ENCODE measurements at regions not wholly inside any gene's neighbourhood (a gene's known extent, or its start where the extent isn't known, plus 50 kb on each side); places are given as distances from the start of the nearest gene placed in this dataset.

- no peaks in the 10 kb centered on the region for H4K20me1 ChIP-seq (ENCODE audit: control insufficient read depth, insufficient read depth, low read depth, low read length)
- peak overlapping the region; percentile 83 for H3K4me2 ChIP-seq (ENCODE audit: low read length)
- TF ChIP-seq EZH2phosphoT487 (IDR thresholded peaks at IDR 0.05; ENCODE audit: borderline replicate concordance, low read length) (no peak), CTCF (IDR thresholded peaks at IDR 0.05; ENCODE audit: low read depth, low read length, poor library complexity, severe bottlenecking) (no peak)
- no peaks in the 10 kb centered on the region for H3K9me2 ChIP-seq (replicated peaks; ENCODE audit: control insufficient read depth, low read length)
- peaks cover 15% of the 10 kb centered on the region for H3K27me3 ChIP-seq (ENCODE audit: control insufficient read depth, low read length)
- H3F3A ChIP-seq (ENCODE audit: control insufficient read depth, insufficient read depth) = no peaks in the 10 kb centered on the region
- no peaks in the 10 kb centered on the region for H3K36me3 ChIP-seq (ENCODE audit: control insufficient read depth, low read length)
- H3K79me2 ChIP-seq (ENCODE audit: control insufficient read depth, low read length) = no peaks in the 10 kb centered on the region
- H3K27ac ChIP-seq (ENCODE audit: low read depth, low read length) = no peak overlapping the region
- peaks cover 13% of the 10 kb centered on the region for H3K4me1 ChIP-seq (ENCODE audit: control insufficient read depth, low read length)
- peak overlapping the region; percentile 77 for H3K4me3 ChIP-seq (ENCODE audit: low read length)
- H3K9me3 ChIP-seq (ENCODE audit: control insufficient read depth, insufficient read depth, low read length) = no peaks in the 10 kb centered on the region
These were observed 418.9 kb upstream of the NAALADL2 start for GRCh38 chr3:174440253-174440701.

GRCh38 chr3:174440741-174441587 lies 418.2 kb upstream of the NAALADL2 start:
- peak overlapping the region; percentile 33 for H3K27ac ChIP-seq (ENCODE audit: low read depth, low read length)
- TF ChIP-seq EZH2phosphoT487 (IDR thresholded peaks at IDR 0.05; ENCODE audit: borderline replicate concordance, low read length) = no peak
- TF ChIP-seq CTCF (IDR thresholded peaks at IDR 0.05; ENCODE audit: low read depth, low read length, poor library complexity, severe bottlenecking) = no peak

GRCh38 chr3:174441588-174442301 lies 417.4 kb upstream of the NAALADL2 start:
- H3K36me3 ChIP-seq (ENCODE audit: control insufficient read depth, low read length) = no peaks in the 10 kb centered on the region
- H3K9me3 ChIP-seq (ENCODE audit: control insufficient read depth, insufficient read depth, low read length) = no peaks in the 10 kb centered on the region
- no peaks in the 10 kb centered on the region for H3K79me2 ChIP-seq (ENCODE audit: control insufficient read depth, low read length)
- peaks cover 13% of the 10 kb centered on the region for H3K4me1 ChIP-seq (ENCODE audit: control insufficient read depth, low read length)
- no peaks in the 10 kb centered on the region for H3K9me2 ChIP-seq (replicated peaks; ENCODE audit: control insufficient read depth, low read length)
- H3K4me2 ChIP-seq (ENCODE audit: low read length) = peak overlapping the region; percentile 83
- no peaks in the 10 kb centered on the region for H3F3A ChIP-seq (ENCODE audit: control insufficient read depth, insufficient read depth)
- TF ChIP-seq CTCF (IDR thresholded peaks at IDR 0.05; ENCODE audit: low read depth, low read length, poor library complexity, severe bottlenecking) (no peak), EZH2phosphoT487 (IDR thresholded peaks at IDR 0.05; ENCODE audit: borderline replicate concordance, low read length) (no peak)
- H3K27ac ChIP-seq (ENCODE audit: low read depth, low read length) = peak overlapping the region; percentile 33; the same call in 1 of the 2 replicates
- H3K4me3 ChIP-seq (ENCODE audit: low read length) = peak overlapping the region; percentile 77
- peaks cover 15% of the 10 kb centered on the region for H3K27me3 ChIP-seq (ENCODE audit: control insufficient read depth, low read length)
- no peaks in the 10 kb centered on the region for H4K20me1 ChIP-seq (ENCODE audit: control insufficient read depth, insufficient read depth, low read depth, low read length)

More at GRCh38 chr3:174440741-174441587, 418.2 kb upstream of the NAALADL2 start:
- Histone ChIP-seq H3K27me3 (ENCODE audit: control insufficient read depth, low read length) (peaks cover 15% of the 10 kb centered on the region), H3K79me2 (ENCODE audit: control insufficient read depth, low read length) (no peaks in the 10 kb centered on the region), H3K4me2 (ENCODE audit: low read length) (peak overlapping the region; percentile 83), H3K4me1 (ENCODE audit: control insufficient read depth, low read length) (peaks cover 13% of the 10 kb centered on the region), H3K4me3 (ENCODE audit: low read length) (peak overlapping the region; percentile 77), H4K20me1 (ENCODE audit: control insufficient read depth, insufficient read depth, low read depth, low read length) (no peaks in the 10 kb centered on the region), H3K9me3 (ENCODE audit: control insufficient read depth, insufficient read depth, low read length) (no peaks in the 10 kb centered on the region), H3K36me3 (ENCODE audit: control insufficient read depth, low read length) (no peaks in the 10 kb centered on the region), H3F3A (ENCODE audit: control insufficient read depth, insufficient read depth) (no peaks in the 10 kb centered on the region), H3K9me2 (replicated peaks; ENCODE audit: control insufficient read depth, low read length) (no peaks in the 10 kb centered on the region)
